Hepatocyte (in vitro differentiated cells): ENCODE measurements at regions not wholly inside any gene's neighbourhood (a gene's known extent, or its start where the extent isn't known, plus 50 kb on each side); places are given as distances from the start of the nearest gene placed in this dataset.

ENCODE experiments used
- EZH2 ChIP-seq: fragments of 200-600 bp; sonication (generic); IDR thresholded peaks from 2 replicates; pipeline ENCODE4 v1.6.1; 2016; ENCODE audit warnings: antibody characterized with exemption, mild to moderate bottlenecking, borderline replicate concordance
- EZH2phosphoT487 ChIP-seq: fragments of 200-600 bp; sonication (generic); IDR thresholded peaks from one replicate; pipeline ENCODE4 v1.6.1; 2018; ENCODE audit warnings: antibody characterized with exemption, mild to moderate bottlenecking, low read depth, moderate library complexity; ENCODE audit not compliant: unreplicated experiment, severe bottlenecking
- TF ChIP-seq, protein P1 (sequence below): fragments of 200-600 bp; sonication (generic); IDR thresholded peaks from 2 replicates; pipeline ENCODE4 v1.5.1; 2016; ENCODE audit warnings: antibody characterized with exemption, mild to moderate bottlenecking; ENCODE audit not compliant: poor library complexity

DNA sequence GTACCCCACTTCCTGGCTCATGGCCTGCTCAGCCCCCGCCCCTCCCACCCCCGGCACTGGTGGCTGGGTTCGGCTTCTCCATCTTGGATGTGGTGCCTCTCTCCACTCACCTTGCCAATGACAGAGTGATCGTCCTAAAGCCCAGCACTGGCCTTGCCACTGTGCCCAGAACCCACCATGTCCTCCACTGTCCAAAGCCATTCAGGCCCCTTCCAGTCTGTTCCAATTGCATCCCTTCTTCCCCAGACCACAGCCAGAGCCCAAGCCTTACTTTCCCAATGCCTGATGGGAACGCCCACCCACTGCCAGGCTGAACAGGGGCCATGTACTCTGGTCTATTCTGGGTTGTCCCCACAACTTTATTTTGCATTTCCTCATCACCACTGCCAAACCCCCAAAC, 625.8 kb upstream of the B3GAT1 start:
- TF ChIP-seq, protein P1, sequence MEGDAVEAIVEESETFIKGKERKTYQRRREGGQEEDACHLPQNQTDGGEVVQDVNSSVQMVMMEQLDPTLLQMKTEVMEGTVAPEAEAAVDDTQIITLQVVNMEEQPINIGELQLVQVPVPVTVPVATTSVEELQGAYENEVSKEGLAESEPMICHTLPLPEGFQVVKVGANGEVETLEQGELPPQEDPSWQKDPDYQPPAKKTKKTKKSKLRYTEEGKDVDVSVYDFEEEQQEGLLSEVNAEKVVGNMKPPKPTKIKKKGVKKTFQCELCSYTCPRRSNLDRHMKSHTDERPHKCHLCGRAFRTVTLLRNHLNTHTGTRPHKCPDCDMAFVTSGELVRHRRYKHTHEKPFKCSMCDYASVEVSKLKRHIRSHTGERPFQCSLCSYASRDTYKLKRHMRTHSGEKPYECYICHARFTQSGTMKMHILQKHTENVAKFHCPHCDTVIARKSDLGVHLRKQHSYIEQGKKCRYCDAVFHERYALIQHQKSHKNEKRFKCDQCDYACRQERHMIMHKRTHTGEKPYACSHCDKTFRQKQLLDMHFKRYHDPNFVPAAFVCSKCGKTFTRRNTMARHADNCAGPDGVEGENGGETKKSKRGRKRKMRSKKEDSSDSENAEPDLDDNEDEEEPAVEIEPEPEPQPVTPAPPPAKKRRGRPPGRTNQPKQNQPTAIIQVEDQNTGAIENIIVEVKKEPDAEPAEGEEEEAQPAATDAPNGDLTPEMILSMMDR, result no peak
- TF ChIP-seq EZH2 (no peak), EZH2phosphoT487 (no peak)
